HG02938 (cell line): ENCODE measurements at regions not wholly inside any gene's neighbourhood (a gene's known extent, or its start where the extent isn't known, plus 50 kb on each side); places are given as distances from the start of the nearest gene placed in this dataset.

ENCODE experiments used
- ATAC-seq: cut with Tn5 transposase; IDR thresholded peaks from one replicate; pipeline ENCODE4 v1.9.1; 2021; ENCODE audit warnings: mild to moderate bottlenecking, moderate library complexity; ENCODE audit not compliant: unreplicated experiment

GRCh38 chr6:2563635-2564034 is 187.1 kb downstream of the MYLK4 start:
- ATAC-seq = peak; percentile 94

GRCh38 chr6:2562721-2563451 is 187.8 kb downstream of the MYLK4 start:
- no peak for ATAC-seq

- ATAC-seq = no peak
These were observed 189.6 kb downstream of the MYLK4 start for GRCh38 chr6:2560917-2561698.

GRCh38 chr6:2560140-2560818 is 190.4 kb downstream of the MYLK4 start:
- ATAC-seq = no peak

GRCh38 chr6:2558861-2559801 is 191.6 kb downstream of the MYLK4 start:
- ATAC-seq = no peak

GRCh38 chr6:2558098-2558680 is 192.5 kb downstream of the MYLK4 start:
- ATAC-seq = no peak

GRCh38 chr6:2557181-2557720 is 193.5 kb downstream of the MYLK4 start:
- no peak for ATAC-seq

- no peak for ATAC-seq
These were observed 194.0 kb downstream of the MYLK4 start for GRCh38 chr6:2556761-2557160.

GRCh38 chr6:2554651-2555260 is 196.0 kb downstream of the MYLK4 start:
- ATAC-seq = no peak

GRCh38 chr6:2552526-2553154 is 198.1 kb downstream of the MYLK4 start:
- ATAC-seq = no peak

- ATAC-seq = no peak
These were observed 199.0 kb downstream of the MYLK4 start for GRCh38 chr6:2551705-2552104.

GRCh38 chr6:2550247-2550646 is 200.5 kb downstream of the MYLK4 start:
- ATAC-seq = no peak

- ATAC-seq = no peak
These were observed 200.9 kb downstream of the MYLK4 start for GRCh38 chr6:2549834-2550233.

- no peak for ATAC-seq
These were observed 203.4 kb downstream of the MYLK4 start for GRCh38 chr6:2547355-2547754.

- ATAC-seq = no peak
These were observed 203.8 kb downstream of the MYLK4 start for GRCh38 chr6:2546901-2547300.

- ATAC-seq = no peak
These were observed 205.2 kb downstream of the MYLK4 start for GRCh38 chr6:2545383-2546038.

GRCh38 chr6:2543321-2543720 is 207.4 kb downstream of the MYLK4 start:
- no peak for ATAC-seq

- peak; percentile 67 for ATAC-seq
These were observed 207.9 kb downstream of the MYLK4 start for GRCh38 chr6:2542858-2543218.
